HepG2 (cell line): ENCODE measurements at regions not wholly inside any gene's neighbourhood (a gene's known extent, or its start where the extent isn't known, plus 50 kb on each side); places are given as distances from the start of the nearest gene placed in this dataset.

Experiments
- ATAC-seq: fragments of 200-7000 bp; cut with Tn5 transposase; 3 replicates; pipeline ENCODE4 v1.9.1; 2020; ENCODE audit warnings: mild to moderate bottlenecking, moderate library complexity
- BruUV-seq: library from RNA; stranded (reverse); fragments of 400-500 nt; replicated peaks from 2 replicates; lab custom pipeline; 2021; lab: Mats Ljungman, UMichigan
- CTCF ChIA-PET: fragments of 300-600 bp; formaldehyde crosslinking; extraction: SDS; loops from one replicate; lab custom pipeline; 2021; ENCODE audit warnings: low total read pairs, inconsistent platforms, low intra/inter-chr PET ratio; lab: Yijun Ruan, JAX
- POLR2A ChIA-PET: fragments of 350-600 bp; sonication (Branson Sonifier 250); formaldehyde crosslinking; loops from one replicate; lab custom pipeline; 2020; ENCODE audit warnings: antibody characterized with exemption, inconsistent platforms; lab: Yijun Ruan, JAX
- DNase-seq: peaks from one replicate; pipeline ENCODE4 v3.0.0-alpha.2; 2015; ENCODE audit warnings: low spot score
- FAIRE-seq: peaks from 3 replicates; lab custom pipeline; 2011; peaks lifted over from hg19 to GRCh38; lab: Jason Lieb, UNC
- H2AFZ ChIP-seq: one replicate; pipeline ENCODE4 v1.6.1; 2011; ENCODE audit warnings: low read length, inconsistent platforms
- H3K27ac ChIP-seq: fragments of 300-600 bp; 3 replicates; pipeline ENCODE4 v1.8.0; 2011; ENCODE audit warnings: mixed run types, mild to moderate bottlenecking, mixed read lengths, low read length, inconsistent platforms; ENCODE audit not compliant: insufficient read depth; ENCODE audit errors: extremely low read length
- H3K27me3 ChIP-seq, 2 experiments: fragments of 200-600 bp in 1 of 2; 2 replicates in 1 of 2; 3 replicates in 1 of 2; pipeline versions ENCODE4 v1.6.0 to v1.8.0; 2011; ENCODE audit warnings: low read length in 2 of 2, mild to moderate bottlenecking in 2 of 2, moderate library complexity in 2 of 2, inconsistent platforms in 1 of 2; ENCODE audit not compliant: insufficient read depth in 2 of 2, control insufficient read depth in 1 of 2
- H3K36me3 ChIP-seq, 2 experiments: fragments of 200-600 bp in 1 of 2; replicated peaks in 1 of 2; 2 replicates in 1 of 2; 3 replicates in 1 of 2; pipeline versions ENCODE4 v1.5.1 to v1.8.0; 2011; ENCODE audit warnings: low read length in 2 of 2, inconsistent platforms in 1 of 2; ENCODE audit not compliant: insufficient read depth in 2 of 2, control insufficient read depth in 1 of 2
- H3K4me1 ChIP-seq: 2 replicates; pipeline ENCODE4 v1.5.1; 2012; ENCODE audit warnings: low read length, inconsistent platforms; ENCODE audit not compliant: insufficient read depth
- H3K4me2 ChIP-seq: 2 replicates; pipeline ENCODE4 v1.6.0; 2011; ENCODE audit warnings: low read depth, low read length, inconsistent platforms
- H3K4me3 ChIP-seq, 3 experiments: fragments of 200-600 bp in 1 of 3; sonication (generic), shearing (Covaris generic) in 1 of 3; replicated peaks in 1 of 3; 2 replicates each; pipeline ENCODE4 v1.5.1; 2011 to 2016; ENCODE audit warnings: low read length in 3 of 3, inconsistent platforms in 2 of 3, low read depth in 2 of 3, mild to moderate bottlenecking in 2 of 3, control low read depth in 1 of 3, mixed read lengths in 1 of 3; ENCODE audit not compliant: insufficient read depth in 1 of 3
- H3K79me2 ChIP-seq: one replicate; pipeline ENCODE4 v1.6.1; 2011; ENCODE audit warnings: low read length, inconsistent platforms; ENCODE audit not compliant: insufficient read depth
- H3K9ac ChIP-seq: 2 replicates; pipeline ENCODE4 v1.6.0; 2011; ENCODE audit warnings: mild to moderate bottlenecking, low read depth, low read length, inconsistent platforms; ENCODE audit not compliant: insufficient read depth
- H3K9me3 ChIP-seq: 2 replicates; pipeline ENCODE4 v1.5.1; 2012; ENCODE audit warnings: mild to moderate bottlenecking, low read length
- H4K20me1 ChIP-seq: 2 replicates; pipeline ENCODE4 v1.6.0; 2011; ENCODE audit warnings: inconsistent platforms, mild to moderate bottlenecking, low read length, moderate library complexity; ENCODE audit not compliant: insufficient read depth
- ZNF263 ChIP-seq: sonication (generic); formaldehyde crosslinking; IDR thresholded peaks from 2 replicates; pipeline ENCODE4 v1.4.0; 2020; ENCODE audit warnings: missing genetic modification reagents
- ZNF337 ChIP-seq: sonication (generic); formaldehyde crosslinking; IDR thresholded peaks from 2 replicates; pipeline ENCODE4 v1.5.1; 2020; ENCODE audit warnings: missing genetic modification reagents, low read depth, mild to moderate bottlenecking, borderline replicate concordance
- ZNF343 ChIP-seq: sonication (generic); formaldehyde crosslinking; IDR thresholded peaks from 2 replicates; pipeline ENCODE4 v1.4.0; 2020; ENCODE audit warnings: mild to moderate bottlenecking, missing genetic modification reagents
- ZNF558 ChIP-seq: sonication (generic); formaldehyde crosslinking; IDR thresholded peaks from 2 replicates; pipeline ENCODE4 v1.9.0; 2022; ENCODE audit warnings: mild to moderate bottlenecking, missing genetic modification reagents, borderline replicate concordance
- ZNF569 ChIP-seq: sonication (generic); formaldehyde crosslinking; IDR thresholded peaks from 2 replicates; pipeline ENCODE4 v1.5.0; 2020; ENCODE audit warnings: mild to moderate bottlenecking, missing genetic modification reagents, moderate library complexity, borderline replicate concordance
- WGBS: methylation state at CpG from one replicate; pipeline ENCODE4 v1.1.6; 2017; ENCODE audit warnings: low lambda C conversion rate; 5-methylcytosine and 5-hydroxymethylcytosine counted together
- in situ Hi-C: cut with HindIII; loops from 2 replicates; pipeline ENCODE4 v1.10.0; 2017; ENCODE audit warnings: low pct_unique_long_range_greater_than_20kb; ENCODE audit not compliant: extremely low pct_ligation_motif_present
- intact Hi-C: fragments of 100-400 bp; cut with micrococcal nuclease; formaldehyde crosslinking; loops from one replicate; pipeline ENCODE4 v1.10.0; 2022; ENCODE audit not compliant: unreplicated experiment
- TF ChIP-seq, protein P1 (sequence below): sonication (generic); formaldehyde crosslinking; IDR thresholded peaks from 2 replicates; pipeline ENCODE4 v1.5.1; 2020; ENCODE audit warnings: mild to moderate bottlenecking, missing genetic modification reagents, moderate library complexity

DNA sequence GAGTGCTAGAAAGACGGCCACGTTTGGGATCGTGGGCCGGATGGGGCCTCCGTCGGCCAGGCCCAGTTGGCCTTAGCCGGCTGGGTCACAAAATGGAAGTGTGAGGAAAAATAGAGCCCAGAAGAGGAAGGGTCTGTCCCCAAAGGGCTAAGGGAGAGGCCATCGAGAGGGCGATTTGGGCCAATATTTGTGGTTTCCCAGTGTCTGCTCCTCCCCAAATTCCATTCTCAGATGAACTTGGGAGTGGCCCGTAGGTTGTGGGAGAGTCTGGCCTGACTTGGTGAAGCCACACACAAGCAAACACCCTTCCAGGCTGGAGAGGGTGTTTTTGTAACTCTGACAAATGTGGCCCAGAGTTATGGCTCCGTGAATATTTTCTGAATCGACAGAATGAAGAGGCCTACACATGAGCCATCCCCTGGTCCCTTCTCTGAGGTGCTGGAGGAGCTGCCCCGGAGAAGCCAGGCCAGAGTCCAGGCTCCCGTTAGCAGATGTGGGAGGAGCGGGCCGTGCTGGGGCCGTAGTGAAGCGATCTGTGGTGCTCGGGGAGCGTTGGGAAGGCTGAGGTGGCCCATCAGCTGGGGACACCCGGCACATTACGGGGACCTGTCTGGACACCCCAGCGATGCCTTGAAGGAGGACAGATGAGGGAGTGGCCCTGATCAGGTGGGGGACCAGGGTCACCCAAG, 73.5 kb upstream of the PPARA start:
- ATAC-seq (peak; percentile 70), DNase-seq (no peak), FAIRE-seq (no peak)
- Histone ChIP-seq H2AFZ (no peak overlapping the region), H3K9ac (no peak overlapping the region), H4K20me1 (no peaks in the 10 kb centered on the region), H3K27ac (no peak overlapping the region), H3K27me3 (peaks cover 15 to 76% of the 10 kb centered on the region in 2 experiments), H3K4me3 (no peak overlapping the region), H3K79me2 (no peaks in the 10 kb centered on the region), H3K9me3 (no peaks in the 10 kb centered on the region), H3K4me2 (no peak overlapping the region; the same call in 1 of the 2 replicates), H3K36me3 (no peaks in the 10 kb centered on the region), H3K4me1 (peaks cover 12% of the 10 kb centered on the region)
- ChIA-PET POLR2A (no interaction called here), CTCF (no interaction called here)
- TF ChIP-seq ZNF337, result no peak
- TF ChIP-seq ZNF343 (CRISPR knock-in tag), result 0 out of 2 replicates have a peak, but pooled peaks have one; percentile 59
- TF ChIP-seq ZNF263 (CRISPR knock-in tag), result peak; percentile 69; the same call in 1 of the 2 replicates
- no peak for TF ChIP-seq ZNF569 (CRISPR knock-in tag)
- TF ChIP-seq ZNF558 (CRISPR knock-in tag), result no peak
- TF ChIP-seq, protein P1, sequence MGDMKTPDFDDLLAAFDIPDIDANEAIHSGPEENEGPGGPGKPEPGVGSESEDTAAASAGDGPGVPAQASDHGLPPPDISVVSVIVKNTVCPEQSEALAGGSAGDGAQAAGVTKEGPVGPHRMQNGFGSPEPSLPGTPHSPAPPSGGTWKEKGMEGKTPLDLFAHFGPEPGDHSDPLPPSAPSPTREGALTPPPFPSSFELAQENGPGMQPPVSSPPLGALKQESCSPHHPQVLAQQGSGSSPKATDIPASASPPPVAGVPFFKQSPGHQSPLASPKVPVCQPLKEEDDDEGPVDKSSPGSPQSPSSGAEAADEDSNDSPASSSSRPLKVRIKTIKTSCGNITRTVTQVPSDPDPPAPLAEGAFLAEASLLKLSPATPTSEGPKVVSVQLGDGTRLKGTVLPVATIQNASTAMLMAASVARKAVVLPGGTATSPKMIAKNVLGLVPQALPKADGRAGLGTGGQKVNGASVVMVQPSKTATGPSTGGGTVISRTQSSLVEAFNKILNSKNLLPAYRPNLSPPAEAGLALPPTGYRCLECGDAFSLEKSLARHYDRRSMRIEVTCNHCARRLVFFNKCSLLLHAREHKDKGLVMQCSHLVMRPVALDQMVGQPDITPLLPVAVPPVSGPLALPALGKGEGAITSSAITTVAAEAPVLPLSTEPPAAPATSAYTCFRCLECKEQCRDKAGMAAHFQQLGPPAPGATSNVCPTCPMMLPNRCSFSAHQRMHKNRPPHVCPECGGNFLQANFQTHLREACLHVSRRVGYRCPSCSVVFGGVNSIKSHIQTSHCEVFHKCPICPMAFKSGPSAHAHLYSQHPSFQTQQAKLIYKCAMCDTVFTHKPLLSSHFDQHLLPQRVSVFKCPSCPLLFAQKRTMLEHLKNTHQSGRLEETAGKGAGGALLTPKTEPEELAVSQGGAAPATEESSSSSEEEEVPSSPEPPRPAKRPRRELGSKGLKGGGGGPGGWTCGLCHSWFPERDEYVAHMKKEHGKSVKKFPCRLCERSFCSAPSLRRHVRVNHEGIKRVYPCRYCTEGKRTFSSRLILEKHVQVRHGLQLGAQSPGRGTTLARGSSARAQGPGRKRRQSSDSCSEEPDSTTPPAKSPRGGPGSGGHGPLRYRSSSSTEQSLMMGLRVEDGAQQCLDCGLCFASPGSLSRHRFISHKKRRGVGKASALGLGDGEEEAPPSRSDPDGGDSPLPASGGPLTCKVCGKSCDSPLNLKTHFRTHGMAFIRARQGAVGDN, result 0 out of 2 replicates have a peak, but pooled peaks have one; percentile 8
- intact Hi-C loops (no loop called here), in situ Hi-C loops (no loop called here)
- 45% methylated on average over 13 of the region's 23 CpGs for WGBS
- no TSS peak for BruUV-seq
